ENCODE measurements at regions not wholly inside any gene's neighbourhood (a gene's known extent, or its start where the extent isn't known, plus 50 kb on each side); places are given as distances from the start of the nearest gene placed in this dataset.

DNA sequence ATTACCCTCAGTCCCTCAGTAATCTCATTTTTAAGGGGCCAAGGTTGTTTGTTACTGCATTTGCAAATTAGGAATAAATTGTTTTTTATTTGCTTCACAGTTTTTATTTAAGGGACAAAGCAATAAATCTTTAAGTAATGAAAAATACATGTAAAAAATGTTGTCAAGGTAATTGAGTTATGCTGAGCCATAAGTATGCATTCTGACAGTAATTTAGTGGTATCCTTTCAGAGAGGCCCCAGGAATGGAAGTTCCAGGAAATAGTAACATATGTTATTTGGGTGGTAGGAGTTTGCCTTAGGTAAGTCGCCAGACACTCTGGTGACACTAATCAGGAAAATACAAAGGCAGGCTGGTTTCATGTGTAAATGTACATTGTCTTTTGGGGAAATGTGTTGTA is 1787.9 kb upstream of the WWC1 start:
- no peak for TF ChIP-seq POLR2A (IDR thresholded peaks at IDR 0.05)
- TF ChIP-seq, protein P1, sequence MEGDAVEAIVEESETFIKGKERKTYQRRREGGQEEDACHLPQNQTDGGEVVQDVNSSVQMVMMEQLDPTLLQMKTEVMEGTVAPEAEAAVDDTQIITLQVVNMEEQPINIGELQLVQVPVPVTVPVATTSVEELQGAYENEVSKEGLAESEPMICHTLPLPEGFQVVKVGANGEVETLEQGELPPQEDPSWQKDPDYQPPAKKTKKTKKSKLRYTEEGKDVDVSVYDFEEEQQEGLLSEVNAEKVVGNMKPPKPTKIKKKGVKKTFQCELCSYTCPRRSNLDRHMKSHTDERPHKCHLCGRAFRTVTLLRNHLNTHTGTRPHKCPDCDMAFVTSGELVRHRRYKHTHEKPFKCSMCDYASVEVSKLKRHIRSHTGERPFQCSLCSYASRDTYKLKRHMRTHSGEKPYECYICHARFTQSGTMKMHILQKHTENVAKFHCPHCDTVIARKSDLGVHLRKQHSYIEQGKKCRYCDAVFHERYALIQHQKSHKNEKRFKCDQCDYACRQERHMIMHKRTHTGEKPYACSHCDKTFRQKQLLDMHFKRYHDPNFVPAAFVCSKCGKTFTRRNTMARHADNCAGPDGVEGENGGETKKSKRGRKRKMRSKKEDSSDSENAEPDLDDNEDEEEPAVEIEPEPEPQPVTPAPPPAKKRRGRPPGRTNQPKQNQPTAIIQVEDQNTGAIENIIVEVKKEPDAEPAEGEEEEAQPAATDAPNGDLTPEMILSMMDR (IDR thresholded peaks at IDR 0.05 in 4 of 5, conservative IDR thresholded peaks at IDR 0.05 in 1 of 5), result no peak

Measured in gastrocnemius medialis (tissue), 4 donors.